NCI-H2029 treated with DMSO at 0.1 percent for 48 hours (cell line): ENCODE measurements at regions not wholly inside any gene's neighbourhood (a gene's known extent, or its start where the extent isn't known, plus 50 kb on each side); places are given as distances from the start of the nearest gene placed in this dataset.
A peak's percentile ranks its signal among the peaks of the same experiment; 100 is the strongest.

ENCODE experiments used
- DNase-seq: peaks from one replicate; lab custom pipeline; 2025; lab: John Stamatoyannopoulos, UW

DNA sequence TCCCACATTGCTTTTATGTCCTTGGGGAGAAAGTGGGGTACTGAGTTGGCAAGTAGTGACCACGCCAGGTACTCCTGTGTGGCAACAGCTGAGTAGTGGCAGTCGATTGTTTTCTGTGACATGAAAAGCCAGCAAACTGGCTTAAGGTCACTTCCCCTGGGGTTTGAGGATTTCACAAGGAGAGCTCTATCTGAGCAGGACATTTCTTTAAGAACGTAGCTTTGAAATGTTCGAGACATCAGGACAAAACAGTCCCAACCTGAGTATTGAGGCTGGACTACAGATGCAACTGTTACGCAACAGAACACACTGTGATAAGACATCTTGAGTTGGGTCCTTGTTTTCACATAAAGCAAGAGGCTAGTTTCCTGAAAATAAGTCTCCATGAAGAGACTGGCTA, 146.7 kb upstream of the KLF14 start:
- no peak for DNase-seq

DNA sequence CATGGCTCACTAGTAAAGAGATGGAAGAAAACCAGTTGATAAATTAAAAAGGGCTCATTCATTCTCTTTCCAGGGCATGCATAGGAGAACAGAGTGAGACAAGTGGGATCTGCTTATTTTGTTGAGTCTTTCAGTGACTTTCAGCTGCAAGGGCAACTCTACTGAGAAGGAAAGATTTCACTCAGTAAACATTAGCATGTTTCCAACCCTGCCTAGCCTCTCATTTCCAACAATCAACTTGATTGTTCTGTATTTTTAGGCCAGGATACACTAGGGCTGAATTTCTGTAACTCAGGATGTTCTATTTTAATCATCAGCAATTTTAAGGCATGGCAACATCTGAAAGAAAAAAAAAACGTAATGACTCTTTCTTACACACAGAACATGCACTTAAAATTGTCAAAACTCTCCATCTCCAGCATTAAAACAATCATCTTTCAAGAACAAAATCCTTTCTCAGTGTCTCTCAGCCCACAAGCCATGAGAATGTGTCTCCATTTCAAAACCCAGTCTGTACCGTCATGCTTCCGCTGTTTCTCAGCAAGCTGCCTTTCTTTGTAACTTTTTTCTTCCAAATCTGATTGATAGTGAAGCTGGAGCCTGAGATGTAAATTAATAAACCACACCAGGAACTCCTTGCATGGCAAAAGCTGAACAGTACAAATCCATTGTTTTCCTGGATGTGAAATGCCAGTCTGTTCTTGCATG, 147.2 kb upstream of the KLF14 start:
- DNase-seq: no peak

DNA sequence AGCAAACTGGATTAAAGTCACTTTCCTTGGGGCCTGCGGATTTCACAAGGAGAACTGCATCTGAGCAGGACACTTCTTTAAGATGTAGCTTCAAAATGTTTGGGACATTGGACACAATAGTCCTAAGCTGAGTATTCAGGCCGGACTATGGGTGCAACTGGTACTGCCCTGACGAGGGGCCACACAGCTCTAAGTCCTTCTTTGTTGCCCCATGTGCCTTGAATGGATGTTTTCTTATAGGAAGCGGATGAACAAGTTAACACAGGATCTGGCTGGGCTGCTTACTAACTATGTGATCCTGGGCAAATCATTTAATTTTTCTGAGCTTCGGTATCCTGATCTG, 147.8 kb upstream of the KLF14 start:
- no peak for DNase-seq

DNA sequence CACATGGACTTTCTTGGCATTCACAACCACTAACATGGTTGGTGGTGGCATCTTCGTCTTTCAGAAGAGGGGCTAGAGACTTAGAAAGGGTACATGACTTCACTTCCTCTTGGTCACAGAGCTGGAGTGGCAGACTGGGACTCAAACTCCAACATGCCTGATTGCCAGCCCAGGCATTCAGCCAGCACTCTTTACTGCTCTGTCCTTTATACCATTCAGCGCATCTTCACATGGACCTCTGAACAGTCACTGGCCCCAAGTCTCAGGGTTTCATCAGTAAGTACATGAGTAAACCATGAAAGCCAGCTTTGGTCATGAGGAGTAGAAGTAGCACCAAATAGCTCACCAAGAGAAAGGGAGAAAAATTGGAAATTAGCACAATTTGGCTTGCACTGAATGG, 148.4 kb upstream of the KLF14 start:
- DNase-seq: no peak

DNA sequence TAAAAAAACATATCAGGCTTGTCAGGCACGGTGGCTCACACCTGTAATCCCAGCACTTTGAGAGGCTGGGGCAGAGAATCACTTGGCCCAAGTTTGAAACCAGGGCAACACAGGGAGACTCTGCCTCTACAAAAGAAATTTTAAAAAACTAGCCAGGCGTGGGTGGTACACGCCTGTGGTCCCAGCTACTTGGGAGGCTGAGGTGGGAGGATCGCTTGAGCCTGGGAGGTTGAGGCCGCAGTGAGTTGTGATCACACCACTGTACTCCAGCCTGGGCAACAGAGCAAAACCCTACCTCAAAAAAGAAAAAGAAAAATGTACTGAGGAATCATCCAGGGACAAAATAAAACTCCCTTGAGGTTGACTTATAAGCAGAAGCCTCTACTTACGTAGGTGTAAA, 149.9 kb upstream of the KLF14 start:
- no peak for DNase-seq

DNA sequence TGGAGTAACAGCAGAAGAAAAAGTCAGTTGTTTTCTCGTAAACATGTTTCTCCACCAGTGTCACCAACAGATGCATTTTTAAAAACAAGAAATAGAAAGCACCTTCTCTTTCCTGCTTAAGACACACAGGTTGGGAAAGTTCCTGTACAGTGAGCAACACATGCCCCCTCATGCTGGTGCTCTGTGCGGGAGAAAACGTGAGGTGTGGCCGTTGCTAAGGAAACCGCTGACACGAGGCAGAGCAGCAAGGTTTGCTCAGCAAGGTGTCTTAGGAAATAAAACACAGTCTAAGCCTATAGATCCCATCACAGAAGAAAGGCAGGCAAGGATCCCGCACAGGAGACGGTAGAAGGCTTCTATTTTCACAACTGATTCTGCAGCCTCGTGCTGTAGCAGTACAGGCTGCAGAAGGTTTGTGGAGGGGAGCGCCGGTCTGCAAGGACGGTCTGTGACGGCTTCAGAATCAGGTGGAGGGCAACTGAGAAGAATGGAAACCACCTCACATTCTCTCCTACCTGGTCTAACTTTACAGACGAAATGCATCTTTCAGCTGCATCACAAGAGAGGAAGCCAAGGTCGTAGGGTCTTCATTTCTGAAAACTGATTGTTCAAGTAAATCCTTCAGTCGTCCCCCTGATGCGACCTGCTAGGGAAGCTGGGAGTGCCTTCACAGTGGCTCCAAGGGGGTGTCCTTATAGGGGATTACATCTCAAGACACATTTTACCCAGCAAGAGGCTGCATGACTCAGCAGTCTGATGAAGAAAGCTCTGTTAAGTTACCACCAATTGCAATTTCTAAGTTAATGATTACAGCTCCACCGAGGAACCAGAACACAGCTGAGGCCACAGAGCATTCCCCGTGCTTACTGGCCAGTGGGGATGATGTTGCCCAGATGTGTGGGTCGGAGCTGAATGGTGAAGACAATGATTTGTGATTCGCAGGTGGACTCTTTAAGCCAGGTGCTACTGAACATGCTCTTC, 150.7 kb upstream of the KLF14 start:
- no peak for DNase-seq

DNA sequence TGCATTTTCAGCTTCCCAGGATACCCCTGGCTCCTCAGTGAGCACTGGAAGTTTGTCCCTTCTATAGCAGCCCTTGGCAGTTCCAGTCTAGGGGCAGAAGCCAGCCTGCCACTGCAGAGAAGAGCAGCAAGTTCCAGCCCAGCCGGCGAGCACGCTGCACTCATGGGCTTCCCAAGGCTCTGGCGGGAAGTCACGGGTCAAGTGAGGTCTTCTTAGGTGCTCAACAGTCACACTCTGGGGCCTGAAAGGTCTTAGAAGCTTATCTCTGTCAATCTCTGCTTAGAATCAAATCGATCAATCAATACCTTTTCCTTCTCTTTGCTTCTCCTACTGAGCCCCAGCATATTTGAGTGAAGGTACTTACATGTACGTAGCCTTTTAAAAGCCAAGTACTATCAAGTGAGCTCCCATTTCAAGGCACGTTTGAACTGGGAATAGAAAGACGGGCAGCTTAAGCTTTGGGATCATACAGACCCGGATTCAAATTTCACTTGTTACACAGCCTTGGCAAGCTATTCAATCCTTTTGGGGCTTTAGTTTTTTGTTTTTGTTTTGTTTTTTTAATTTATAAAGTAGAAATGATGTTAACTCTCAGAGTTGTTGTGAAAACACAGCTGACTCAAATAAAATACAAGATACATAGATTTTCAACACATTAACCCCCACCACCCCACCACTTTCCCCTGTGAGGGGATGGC, 152.6 kb upstream of the KLF14 start:
- DNase-seq: no peak

DNA sequence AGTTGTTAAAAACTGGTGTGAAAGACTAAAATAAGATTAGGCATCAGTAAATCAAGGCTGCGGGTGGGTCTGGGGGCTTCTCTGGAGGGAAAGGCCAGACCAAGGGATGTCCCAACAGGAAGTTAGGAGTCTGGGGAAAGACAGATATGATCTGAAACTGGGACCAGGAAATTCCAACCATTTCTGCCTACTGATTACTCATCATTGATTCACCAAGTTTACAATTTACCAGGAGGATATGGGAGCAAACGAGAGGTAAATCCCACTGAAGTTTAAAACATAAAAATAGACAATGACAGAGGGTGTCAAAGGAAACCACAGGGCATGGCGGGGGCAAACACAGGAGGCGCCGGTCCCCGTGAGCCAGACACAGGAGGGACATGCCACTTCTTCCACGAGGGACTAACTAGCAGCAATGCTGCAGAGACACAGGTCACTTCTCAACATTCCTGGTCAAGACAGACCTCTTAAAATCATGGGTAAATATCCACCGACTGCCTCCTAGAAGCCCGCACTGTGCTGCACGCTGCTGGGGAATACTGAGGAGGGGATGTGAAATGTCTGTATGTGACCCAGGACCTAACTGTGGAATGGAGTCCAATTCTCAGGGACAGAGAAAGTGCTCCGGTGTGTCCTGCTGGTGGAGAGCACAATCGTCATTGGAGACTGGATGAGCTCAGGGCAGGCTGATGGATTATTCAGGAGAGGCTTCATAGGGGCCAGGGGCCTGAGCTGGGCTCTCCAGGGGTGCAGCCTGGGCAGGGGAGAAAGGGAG, 153.4 kb upstream of the KLF14 start:
- no peak for DNase-seq

DNA sequence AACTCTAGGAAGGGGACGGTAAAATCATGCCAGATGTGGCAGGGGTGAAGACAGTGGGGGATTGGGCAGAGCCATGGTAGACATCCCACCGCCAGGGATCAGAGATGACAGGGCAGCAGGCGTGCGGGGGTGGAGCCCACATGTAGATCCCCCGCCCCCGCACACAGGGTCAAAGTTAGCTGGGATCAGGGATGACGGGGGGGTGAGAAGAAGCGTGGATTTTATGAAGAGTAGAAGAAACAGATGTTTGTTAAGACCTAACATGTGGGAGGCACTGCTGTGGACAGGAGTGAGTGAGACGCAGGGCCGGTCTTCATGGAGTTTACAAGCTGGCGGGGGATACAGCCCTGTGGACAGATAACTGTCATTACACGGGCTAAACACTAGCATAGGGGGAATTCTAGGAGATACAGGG, 154.0 kb upstream of the KLF14 start:
- no peak for DNase-seq

DNA sequence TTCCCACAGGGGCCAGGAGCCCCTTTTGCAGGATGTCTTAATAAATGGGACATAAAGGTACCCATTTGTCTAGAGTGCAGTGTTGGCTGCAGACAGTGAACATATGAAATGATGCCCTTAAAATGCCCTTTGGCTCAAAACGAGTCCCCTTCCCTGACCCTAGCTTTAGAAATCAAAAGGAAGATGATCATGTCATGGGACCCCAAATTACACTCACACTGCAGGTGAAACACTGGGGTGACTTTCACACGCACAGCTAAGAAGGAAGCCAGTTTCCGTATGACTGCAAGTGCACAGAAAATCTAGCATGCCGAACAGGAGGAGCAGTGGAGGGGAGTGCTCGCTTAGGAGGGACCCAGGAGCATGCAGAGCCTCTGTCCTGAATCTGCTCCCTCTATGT, 154.5 kb upstream of the KLF14 start:
- no peak for DNase-seq

DNA sequence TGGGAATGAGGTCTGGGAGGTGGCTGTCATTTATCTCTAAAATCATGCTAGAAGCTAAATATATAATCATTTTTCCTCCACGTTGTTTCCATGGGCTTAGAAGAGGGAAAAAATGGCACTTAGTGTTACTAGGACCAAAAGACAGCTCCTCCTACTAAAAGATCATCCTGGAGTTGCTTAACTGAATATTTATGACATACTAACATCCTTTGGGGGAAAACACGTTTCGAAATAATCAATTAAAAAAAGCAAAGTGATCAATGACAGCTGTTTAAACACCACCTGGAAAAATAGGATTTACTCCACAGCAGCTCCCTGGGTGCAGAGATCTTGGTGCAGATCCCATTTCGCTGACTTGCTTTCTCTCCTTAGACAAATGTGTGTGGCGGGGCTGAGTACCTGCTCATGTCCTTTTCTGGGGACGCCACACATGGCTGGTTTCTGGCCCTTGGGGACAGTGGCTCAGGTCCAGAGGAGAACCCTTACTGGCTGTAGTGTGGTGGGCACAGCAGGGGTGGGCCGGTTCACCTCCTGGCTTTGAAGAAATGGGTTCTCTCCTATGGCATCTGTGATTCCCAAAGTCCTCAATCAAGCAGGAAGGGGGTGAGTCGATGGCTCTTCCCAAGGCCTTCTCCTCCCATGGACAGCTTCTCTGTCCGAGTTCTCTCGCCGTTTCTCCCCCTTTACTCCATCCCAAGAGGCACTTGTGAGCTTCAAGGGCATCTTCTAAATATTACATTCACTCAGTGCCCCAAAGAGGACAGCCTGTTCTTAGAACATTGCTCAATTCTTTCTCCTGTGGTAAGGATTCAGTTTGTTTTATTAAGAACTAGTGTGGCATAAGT, 156.4 kb upstream of the KLF14 start:
- no peak for DNase-seq

DNA sequence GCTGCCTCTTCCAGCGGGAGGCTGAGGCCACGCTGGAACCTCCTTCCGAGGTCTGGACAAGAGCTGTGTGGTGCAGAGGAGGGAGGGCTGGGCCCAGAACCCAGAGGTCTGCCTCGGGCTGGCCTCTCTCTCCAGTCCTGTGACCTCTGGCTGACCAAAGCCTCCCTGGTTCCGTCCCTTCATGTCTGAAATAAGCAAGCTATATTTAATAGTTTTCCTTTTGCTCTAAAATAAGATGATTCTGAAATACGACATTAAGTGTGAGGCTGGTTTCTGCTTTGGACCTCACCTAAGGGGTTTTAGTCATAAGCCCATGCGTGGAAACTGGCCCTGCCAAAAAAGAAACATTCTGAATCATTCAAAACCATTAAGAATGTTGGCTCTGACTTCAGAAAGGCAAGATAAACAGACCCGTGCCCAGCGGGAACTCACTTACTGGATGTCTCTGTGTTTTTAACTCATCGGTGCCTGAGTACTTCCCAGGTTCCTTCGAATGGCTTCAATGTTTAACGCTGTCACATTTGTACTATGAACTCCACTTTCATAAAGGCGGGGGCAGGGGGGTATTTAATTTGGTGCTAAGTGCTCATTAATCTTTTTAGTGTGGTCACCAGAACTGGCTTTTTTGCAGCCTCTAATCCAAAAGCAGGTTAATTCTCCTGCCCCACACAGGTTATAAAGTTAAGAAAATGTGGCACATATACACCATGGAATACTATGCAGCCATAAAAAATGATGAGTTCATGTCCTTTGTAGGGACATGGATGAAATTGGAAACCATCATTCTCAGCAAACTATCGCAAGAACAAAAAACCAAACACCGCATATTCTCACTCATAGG, 157.5 kb upstream of the KLF14 start:
- DNase-seq: no peak

DNA sequence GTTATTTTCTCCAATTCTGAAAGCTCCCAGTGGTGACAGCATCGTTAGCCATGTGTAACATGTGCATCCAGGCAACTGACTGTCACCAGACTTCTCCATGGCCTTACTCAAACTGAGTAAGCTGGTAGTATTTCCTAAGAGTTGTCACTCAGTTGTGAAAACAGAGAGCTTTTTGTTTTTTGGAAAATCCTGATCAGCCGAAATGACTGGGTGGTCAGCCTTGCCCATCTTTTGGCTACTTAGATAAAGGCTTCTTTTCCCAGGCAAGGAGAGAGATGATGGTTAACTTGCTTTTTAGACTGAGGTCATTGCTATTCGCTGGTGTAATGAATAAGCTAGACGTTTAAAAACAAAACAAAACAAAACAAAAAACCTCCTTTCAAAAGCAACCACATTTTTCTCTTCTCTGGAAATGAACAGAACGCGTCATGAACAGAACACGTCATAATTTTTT, 159.5 kb upstream of the KLF14 start:
- DNase-seq: no peak

DNA sequence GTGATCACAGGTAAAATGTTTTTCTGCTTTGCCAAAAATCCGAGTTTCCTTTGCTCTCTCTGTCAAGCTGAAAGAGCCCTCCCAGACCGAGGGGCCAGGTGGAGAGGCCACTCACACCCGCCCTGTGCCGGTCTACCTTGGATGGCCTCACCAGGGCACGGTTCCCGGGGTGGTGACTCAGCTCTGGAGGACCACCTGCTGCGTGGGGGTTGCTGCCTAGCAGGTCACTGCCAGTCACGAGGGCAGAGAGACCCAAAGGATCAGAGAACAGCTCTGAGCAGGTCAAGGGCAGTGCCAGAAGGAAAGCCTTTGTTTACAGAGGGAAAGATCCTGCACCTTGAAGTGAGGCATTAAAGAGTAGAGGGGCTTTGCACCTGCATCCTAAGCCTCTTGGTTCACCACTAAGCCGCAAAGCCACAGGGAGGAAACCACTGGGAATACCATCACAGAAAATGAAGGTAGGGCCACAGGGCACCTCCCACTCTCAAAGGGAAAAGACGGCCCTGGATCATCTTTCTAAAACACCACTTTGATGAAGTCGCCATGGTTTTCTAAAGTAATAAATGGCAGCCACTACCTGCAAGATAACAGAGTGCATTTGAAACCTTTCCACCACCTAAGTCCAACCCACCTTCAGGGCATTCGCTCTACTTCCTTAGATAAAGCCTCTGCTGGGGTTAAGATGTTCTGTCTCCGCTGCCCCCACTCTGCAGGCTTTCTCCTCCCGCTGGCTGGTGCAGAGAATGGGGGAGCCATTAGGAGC, 160.3 kb upstream of the KLF14 start:
- DNase-seq: peak; percentile 52

DNA sequence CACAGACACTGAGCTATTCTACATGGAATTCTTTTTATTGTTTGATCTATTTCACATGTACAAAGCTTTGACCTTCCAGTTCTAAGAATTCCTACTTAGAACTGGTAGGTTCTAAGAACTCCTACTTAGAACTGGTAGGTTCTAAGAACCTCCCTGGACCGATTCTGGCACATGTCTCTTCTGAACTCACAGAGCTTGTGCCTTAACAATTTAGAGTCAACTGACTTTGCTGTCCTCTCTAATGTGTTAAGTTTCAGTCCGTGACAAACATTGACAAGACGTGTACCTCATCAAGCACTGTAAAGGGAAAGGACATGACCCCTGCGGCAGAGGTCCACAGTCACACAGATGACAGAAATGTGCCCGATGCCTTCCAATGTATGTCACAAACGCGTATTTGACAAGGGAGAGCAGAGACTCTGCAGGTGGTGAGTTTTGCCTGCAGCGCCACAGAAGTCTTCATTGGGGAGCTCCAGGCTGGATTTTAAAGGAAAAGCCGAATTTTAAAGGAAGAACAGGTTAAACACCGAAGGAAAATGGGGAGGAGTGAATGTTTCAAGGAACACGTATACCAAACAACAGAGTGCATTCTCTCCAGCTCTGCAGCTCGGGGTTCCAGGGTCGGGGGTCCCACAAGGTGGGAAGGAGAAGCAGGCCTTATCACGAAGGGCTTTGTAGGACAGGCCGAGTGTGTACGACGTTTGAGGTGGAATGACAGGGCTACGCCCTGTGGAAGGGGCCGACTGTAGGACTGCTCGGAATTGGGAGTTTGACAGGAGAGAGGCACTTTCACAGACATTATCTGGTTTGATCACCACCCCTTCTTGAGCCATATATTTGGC, 161.1 kb upstream of the KLF14 start:
- no peak for DNase-seq

DNA sequence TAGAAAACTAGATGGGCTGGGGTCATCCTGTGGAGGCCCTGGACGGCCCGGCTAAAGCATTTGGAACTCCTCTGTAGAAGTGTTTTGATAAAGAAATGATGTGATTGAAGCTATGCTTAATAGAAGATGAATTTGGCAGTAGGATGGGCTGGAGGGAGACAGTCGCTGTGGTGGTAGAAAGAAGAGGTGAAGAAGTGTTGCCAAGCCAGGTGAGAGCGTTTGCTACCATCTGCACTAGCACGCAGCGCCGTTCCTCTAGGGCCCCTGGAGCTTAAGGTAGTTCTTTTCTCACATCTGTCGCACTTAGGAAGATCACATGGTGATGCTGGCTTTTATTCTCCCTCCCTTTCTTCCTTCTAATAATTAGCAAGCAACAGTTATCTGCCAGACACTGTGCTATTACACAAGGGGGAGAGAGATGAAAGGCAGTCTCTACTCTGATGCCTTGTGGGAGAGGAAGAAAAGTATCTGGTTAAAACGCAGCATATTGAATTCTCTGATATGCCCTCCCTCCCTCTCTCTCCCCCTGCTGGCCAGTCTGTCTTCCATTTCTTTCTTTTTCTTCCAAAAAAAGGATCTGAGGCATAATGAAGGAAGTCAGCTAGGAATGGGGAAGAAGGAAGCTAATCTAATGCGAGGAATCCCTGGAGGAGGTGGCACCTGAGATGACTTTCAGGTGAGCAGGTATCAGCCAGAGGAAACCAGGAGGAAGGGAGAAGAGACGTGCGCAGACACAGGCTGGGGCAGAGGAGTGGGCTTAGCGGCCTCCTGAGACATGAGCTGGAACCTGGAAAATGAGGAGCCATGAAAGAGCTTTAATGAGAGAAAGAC, 162.3 kb upstream of the KLF14 start:
- no peak for DNase-seq

DNA sequence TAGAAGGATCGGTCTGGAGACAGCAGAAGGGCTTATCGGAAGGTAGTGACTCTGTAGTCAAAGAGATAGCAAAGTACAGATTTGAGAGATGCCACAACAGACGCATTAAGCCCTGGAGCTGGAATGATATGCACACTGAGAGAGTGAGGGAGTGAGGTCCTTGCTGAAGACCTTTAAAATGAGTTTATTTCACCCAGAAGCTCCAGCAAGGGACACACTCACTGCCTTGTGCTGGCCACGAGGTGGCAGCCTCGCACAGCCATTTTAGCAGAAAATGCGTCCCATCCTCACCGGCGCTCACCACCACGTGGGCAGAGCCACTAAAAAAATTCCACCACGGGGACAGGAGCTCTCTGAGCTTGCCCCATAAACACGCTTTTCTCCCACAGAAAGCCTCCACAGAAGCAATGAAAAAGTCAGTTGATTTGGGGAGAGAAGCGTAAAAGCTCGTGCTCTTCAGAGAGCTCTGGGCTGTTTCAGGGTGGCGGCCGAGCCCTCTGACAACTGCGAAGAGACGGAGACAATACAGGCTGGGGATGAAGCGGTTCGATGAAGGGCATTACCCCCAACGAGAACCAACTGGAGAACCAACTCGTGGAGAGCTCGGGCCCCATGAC, 163.0 kb upstream of the KLF14 start:
- DNase-seq: peak; percentile 45
